ENCODE measurements at regions not wholly inside any gene's neighbourhood (a gene's known extent, or its start where the extent isn't known, plus 50 kb on each side); places are given as distances from the start of the nearest gene placed in this dataset.

DNA sequence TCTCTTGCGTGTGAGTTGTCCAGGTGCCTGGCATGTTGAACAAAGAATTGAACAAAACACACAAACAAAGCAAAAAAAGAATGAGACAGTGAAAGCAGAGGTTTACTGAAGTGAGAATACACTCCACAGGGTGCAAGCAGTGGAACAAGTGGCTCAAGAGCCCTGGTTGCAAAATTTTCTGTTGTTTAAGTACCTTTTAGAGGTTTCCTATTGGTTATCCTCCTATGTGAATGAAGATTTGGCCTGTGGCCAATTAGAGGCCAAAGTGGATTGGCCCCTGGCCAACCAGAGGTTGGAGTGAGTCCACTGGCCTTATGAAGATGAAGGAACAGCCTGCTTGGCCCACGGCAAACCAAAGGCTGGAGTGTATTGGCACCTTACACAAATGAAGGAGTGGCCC lies 1188.5 kb upstream of the NRXN1 start:
- Histone ChIP-seq H3K9me3 (replicated peaks; ENCODE audit: control insufficient read depth, insufficient read depth, low read length) (no peaks in the 10 kb centered on the region), H3K27ac (ENCODE audit: control insufficient read depth, insufficient read depth) (no peak overlapping the region), H3K9ac (ENCODE audit: control insufficient read depth, insufficient read depth, low read length) (no peak overlapping the region), H3K27me3 (replicated peaks in 1 of 2; ENCODE audit: control insufficient read depth in 2 of 2, insufficient read depth in 2 of 2, low read length in 1 of 2) (no peaks in the 10 kb centered on the region), H3K4me3 (no peak overlapping the region), H3K36me3 (ENCODE audit: control insufficient read depth in 2 of 2, insufficient read depth in 2 of 2, low read length in 1 of 2) (no peaks in the 10 kb centered on the region), H3K79me2 (ENCODE audit: control insufficient read depth, insufficient read depth, low read length) (no peaks in the 10 kb centered on the region), H2AFZ (ENCODE audit: control insufficient read depth, low read depth, low read length) (no peak overlapping the region), H4K20me1 (ENCODE audit: control insufficient read depth, insufficient read depth) (no peaks in the 10 kb centered on the region), H3K4me2 (ENCODE audit: control insufficient read depth, insufficient read depth) (no peak overlapping the region), H3K4me1 (ENCODE audit: control insufficient read depth, insufficient read depth, low read length) (no peaks in the 10 kb centered on the region)
- WGBS (ENCODE audit: insufficient coverage, insufficient replicate concordance, low lambda C conversion rate, missing lambda C conversion rate): 23% methylated on average over 2 of the region's 2 CpGs
- RAD21 ChIA-PET (ENCODE audit: unreplicated experiment): no interaction called here
- no TSS peak for BruUV-seq (replicated peaks)
- intact Hi-C loops (cut with micrococcal nuclease; ENCODE audit: unreplicated experiment): no loop called here
- FAIRE-seq (no peak), ATAC-seq (no peak), DNase-seq (ENCODE audit: low read depth, low spot score) (no peak)
- in situ Hi-C loops (cut with MboI): no loop called here
- no peak for TF ChIP-seq ZNF217 (IDR thresholded peaks at IDR 0.05)
- TF ChIP-seq, protein P1, sequence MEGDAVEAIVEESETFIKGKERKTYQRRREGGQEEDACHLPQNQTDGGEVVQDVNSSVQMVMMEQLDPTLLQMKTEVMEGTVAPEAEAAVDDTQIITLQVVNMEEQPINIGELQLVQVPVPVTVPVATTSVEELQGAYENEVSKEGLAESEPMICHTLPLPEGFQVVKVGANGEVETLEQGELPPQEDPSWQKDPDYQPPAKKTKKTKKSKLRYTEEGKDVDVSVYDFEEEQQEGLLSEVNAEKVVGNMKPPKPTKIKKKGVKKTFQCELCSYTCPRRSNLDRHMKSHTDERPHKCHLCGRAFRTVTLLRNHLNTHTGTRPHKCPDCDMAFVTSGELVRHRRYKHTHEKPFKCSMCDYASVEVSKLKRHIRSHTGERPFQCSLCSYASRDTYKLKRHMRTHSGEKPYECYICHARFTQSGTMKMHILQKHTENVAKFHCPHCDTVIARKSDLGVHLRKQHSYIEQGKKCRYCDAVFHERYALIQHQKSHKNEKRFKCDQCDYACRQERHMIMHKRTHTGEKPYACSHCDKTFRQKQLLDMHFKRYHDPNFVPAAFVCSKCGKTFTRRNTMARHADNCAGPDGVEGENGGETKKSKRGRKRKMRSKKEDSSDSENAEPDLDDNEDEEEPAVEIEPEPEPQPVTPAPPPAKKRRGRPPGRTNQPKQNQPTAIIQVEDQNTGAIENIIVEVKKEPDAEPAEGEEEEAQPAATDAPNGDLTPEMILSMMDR (IDR thresholded peaks at IDR 0.05 in 2 of 3, conservative IDR thresholded peaks at IDR 0.05 in 1 of 3; ENCODE audit: control insufficient read depth in 2 of 3, extremely low read depth in 1 of 3, insufficient read depth in 1 of 3, low read depth in 3 of 3, low read length in 3 of 3): no peak
- TF ChIP-seq EZH2 (IDR thresholded peaks at IDR 0.05; ENCODE audit: borderline replicate concordance, control insufficient read depth, low read depth, low read length): no peak
- no peak for TF ChIP-seq YBX1 (IDR thresholded peaks at IDR 0.05)
- no peak for TF ChIP-seq MXI1 (IDR thresholded peaks at IDR 0.05; ENCODE audit: low read depth, low read length)
- TF ChIP-seq EP300 (IDR thresholded peaks at IDR 0.05; ENCODE audit: borderline replicate concordance in 1 of 2, control insufficient read depth in 1 of 2, low read depth in 2 of 2, low read length in 2 of 2): no peak
- POLR2A ChIA-PET: no interaction called here
- CTCF ChIA-PET: no interaction called here
- SMC1A ChIA-PET (ENCODE audit: uncharacterized antibody, unreplicated experiment): no interaction called here

DNA sequence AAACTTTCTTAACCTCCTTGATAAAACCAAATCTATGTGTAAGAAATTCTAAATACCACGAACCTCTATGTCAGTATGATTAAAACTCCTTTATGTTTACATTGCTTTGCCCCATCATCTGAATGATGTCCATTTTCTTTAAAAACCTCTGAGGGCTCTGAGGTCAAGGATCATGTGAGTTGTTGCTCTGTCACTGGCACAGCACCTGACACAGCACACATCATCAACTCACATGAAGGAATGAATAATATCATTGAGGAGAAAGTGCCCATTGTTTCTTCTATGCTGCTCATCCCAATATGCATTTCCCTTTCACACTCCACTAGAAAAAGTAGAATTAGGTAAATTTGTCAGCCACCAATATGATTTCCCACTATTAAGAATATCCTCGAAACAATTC lies 1178.7 kb upstream of the NRXN1 start:
- SMC1A ChIA-PET (ENCODE audit: uncharacterized antibody, unreplicated experiment): no interaction called here
- Histone ChIP-seq H3K9me3 (replicated peaks; ENCODE audit: control insufficient read depth, insufficient read depth, low read length) (no peaks in the 10 kb centered on the region), H4K20me1 (ENCODE audit: control insufficient read depth, insufficient read depth) (no peaks in the 10 kb centered on the region), H3K4me2 (ENCODE audit: control insufficient read depth, insufficient read depth) (no peak overlapping the region), H3K79me2 (ENCODE audit: control insufficient read depth, insufficient read depth, low read length) (no peaks in the 10 kb centered on the region), H2AFZ (ENCODE audit: control insufficient read depth, low read depth, low read length) (no peak overlapping the region), H3K4me1 (ENCODE audit: control insufficient read depth, insufficient read depth, low read length) (no peaks in the 10 kb centered on the region), H3K9ac (ENCODE audit: control insufficient read depth, insufficient read depth, low read length) (no peak overlapping the region), H3K36me3 (ENCODE audit: control insufficient read depth in 2 of 2, insufficient read depth in 2 of 2, low read length in 1 of 2) (no peaks in the 10 kb centered on the region), H3K4me3 (no peak overlapping the region), H3K27me3 (replicated peaks in 1 of 2; ENCODE audit: control insufficient read depth in 2 of 2, insufficient read depth in 2 of 2, low read length in 1 of 2) (no peaks in the 10 kb centered on the region), H3K27ac (ENCODE audit: control insufficient read depth, insufficient read depth) (no peak overlapping the region)
- no peak for DNase-seq (ENCODE audit: low read depth, low spot score)
- POLR2A ChIA-PET: no interaction called here
- 0% methylated on average over 2 of the region's 2 CpGs for WGBS (ENCODE audit: insufficient coverage, insufficient replicate concordance, low lambda C conversion rate, missing lambda C conversion rate)
- TF ChIP-seq, protein P2, sequence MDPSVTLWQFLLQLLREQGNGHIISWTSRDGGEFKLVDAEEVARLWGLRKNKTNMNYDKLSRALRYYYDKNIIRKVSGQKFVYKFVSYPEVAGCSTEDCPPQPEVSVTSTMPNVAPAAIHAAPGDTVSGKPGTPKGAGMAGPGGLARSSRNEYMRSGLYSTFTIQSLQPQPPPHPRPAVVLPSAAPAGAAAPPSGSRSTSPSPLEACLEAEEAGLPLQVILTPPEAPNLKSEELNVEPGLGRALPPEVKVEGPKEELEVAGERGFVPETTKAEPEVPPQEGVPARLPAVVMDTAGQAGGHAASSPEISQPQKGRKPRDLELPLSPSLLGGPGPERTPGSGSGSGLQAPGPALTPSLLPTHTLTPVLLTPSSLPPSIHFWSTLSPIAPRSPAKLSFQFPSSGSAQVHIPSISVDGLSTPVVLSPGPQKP (IDR thresholded peaks at IDR 0.05; ENCODE audit: low read depth, low read length): no peak
- no peak for TF ChIP-seq YY1 (IDR thresholded peaks at IDR 0.05; ENCODE audit: low read depth, low read length)
- no peak for TF ChIP-seq RFX5 (IDR thresholded peaks at IDR 0.05; ENCODE audit: low read depth, low read length)
- no peak for TF ChIP-seq CREM (IDR thresholded peaks at IDR 0.05; ENCODE audit: low read depth)
- in situ Hi-C loops (cut with MboI): no loop called here
- no peak for FAIRE-seq
- RAD21 ChIA-PET (ENCODE audit: unreplicated experiment): no interaction called here
- CTCF ChIA-PET: no interaction called here
- ATAC-seq: no peak
- intact Hi-C loops (cut with micrococcal nuclease; ENCODE audit: unreplicated experiment): no loop called here
- BruUV-seq (replicated peaks): no TSS peak
